ENCODE measurements at regions not wholly inside any gene's neighbourhood (a gene's known extent, or its start where the extent isn't known, plus 50 kb on each side); places are given as distances from the start of the nearest gene placed in this dataset.

- TF ChIP-seq YY1 (IDR thresholded peaks at IDR 0.05; ENCODE audit: low read depth) (no peak), TCF12 (IDR thresholded peaks at IDR 0.05; ENCODE audit: low read depth) (no peak), EGR1 (IDR thresholded peaks at IDR 0.05) (no peak), TAF1 (IDR thresholded peaks at IDR 0.05; ENCODE audit: low read depth) (no peak), TEAD4 (IDR thresholded peaks at IDR 0.05) (no peak), CEBPB (IDR thresholded peaks at IDR 0.05) (no peak), EP300 (IDR thresholded peaks at IDR 0.05; ENCODE audit: borderline replicate concordance) (no peak), RAD21 (IDR thresholded peaks at IDR 0.05; ENCODE audit: low read depth) (no peak), NFIC (IDR thresholded peaks at IDR 0.05) (no peak), ZBTB7A (IDR thresholded peaks at IDR 0.05; ENCODE audit: low read depth) (no peak), FOXM1 (IDR thresholded peaks at IDR 0.05; ENCODE audit: borderline replicate concordance, low read depth) (no peak), CREB1 (IDR thresholded peaks at IDR 0.05; ENCODE audit: low read depth) (no peak)
- TF ChIP-seq, protein P1, sequence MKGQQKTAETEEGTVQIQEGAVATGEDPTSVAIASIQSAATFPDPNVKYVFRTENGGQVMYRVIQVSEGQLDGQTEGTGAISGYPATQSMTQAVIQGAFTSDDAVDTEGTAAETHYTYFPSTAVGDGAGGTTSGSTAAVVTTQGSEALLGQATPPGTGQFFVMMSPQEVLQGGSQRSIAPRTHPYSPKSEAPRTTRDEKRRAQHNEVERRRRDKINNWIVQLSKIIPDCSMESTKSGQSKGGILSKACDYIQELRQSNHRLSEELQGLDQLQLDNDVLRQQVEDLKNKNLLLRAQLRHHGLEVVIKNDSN (IDR thresholded peaks at IDR 0.05), result no peak
- TF ChIP-seq, protein P2, sequence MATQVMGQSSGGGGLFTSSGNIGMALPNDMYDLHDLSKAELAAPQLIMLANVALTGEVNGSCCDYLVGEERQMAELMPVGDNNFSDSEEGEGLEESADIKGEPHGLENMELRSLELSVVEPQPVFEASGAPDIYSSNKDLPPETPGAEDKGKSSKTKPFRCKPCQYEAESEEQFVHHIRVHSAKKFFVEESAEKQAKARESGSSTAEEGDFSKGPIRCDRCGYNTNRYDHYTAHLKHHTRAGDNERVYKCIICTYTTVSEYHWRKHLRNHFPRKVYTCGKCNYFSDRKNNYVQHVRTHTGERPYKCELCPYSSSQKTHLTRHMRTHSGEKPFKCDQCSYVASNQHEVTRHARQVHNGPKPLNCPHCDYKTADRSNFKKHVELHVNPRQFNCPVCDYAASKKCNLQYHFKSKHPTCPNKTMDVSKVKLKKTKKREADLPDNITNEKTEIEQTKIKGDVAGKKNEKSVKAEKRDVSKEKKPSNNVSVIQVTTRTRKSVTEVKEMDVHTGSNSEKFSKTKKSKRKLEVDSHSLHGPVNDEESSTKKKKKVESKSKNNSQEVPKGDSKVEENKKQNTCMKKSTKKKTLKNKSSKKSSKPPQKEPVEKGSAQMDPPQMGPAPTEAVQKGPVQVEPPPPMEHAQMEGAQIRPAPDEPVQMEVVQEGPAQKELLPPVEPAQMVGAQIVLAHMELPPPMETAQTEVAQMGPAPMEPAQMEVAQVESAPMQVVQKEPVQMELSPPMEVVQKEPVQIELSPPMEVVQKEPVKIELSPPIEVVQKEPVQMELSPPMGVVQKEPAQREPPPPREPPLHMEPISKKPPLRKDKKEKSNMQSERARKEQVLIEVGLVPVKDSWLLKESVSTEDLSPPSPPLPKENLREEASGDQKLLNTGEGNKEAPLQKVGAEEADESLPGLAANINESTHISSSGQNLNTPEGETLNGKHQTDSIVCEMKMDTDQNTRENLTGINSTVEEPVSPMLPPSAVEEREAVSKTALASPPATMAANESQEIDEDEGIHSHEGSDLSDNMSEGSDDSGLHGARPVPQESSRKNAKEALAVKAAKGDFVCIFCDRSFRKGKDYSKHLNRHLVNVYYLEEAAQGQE (IDR thresholded peaks at IDR 0.05; ENCODE audit: low read depth), result no peak
- TF ChIP-seq, protein P3, sequence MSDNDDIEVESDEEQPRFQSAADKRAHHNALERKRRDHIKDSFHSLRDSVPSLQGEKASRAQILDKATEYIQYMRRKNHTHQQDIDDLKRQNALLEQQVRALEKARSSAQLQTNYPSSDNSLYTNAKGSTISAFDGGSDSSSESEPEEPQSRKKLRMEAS (IDR thresholded peaks at IDR 0.05), result no peak
Observed at GRCh38 chr20:41670631-41671030, 52.5 kb upstream of the CHD6 start.

DNA sequence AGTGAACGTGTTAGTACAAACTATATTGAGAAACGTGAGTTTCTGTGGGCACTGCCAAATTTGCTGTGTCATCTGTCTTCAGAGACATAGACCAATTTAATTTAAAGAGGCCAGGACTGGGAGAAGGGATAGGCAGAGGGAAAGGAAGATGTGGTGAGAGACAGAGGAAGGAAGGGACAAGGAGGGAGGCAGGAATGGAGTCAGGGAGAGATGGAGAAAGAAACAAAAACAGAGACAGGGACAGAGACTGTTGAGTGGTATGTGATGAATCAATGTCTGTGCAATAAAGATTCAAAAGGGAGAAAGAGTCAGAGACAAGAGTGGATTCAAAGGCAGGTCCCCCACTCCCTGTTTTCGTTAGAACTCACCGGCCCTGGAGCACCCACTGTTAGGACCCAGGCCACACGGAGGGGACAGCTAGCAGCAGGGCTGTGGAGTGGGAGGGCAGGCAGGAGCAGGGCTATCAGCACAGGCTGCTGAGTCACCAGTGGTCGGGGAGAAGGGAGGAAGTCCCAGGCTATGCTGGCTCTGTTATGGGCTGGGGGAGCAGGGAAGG lies 51.6 kb upstream of the CHD6 start:
- no peak for TF ChIP-seq TCF12 (IDR thresholded peaks at IDR 0.05; ENCODE audit: low read depth)
- TF ChIP-seq, protein P3 (IDR thresholded peaks at IDR 0.05), result no peak

- TF ChIP-seq, protein P3 (IDR thresholded peaks at IDR 0.05), result no peak
- TF ChIP-seq TAF1 (IDR thresholded peaks at IDR 0.05; ENCODE audit: low read depth) (no peak), CEBPB (IDR thresholded peaks at IDR 0.05) (no peak), CREB1 (IDR thresholded peaks at IDR 0.05; ENCODE audit: low read depth) (no peak)
- TF ChIP-seq, protein P1 (IDR thresholded peaks at IDR 0.05), result 0 out of 2 replicates have a peak, but pooled peaks have one; percentile 40
Observed at GRCh38 chr20:41668057-41668749, 50.0 kb upstream of the CHD6 start.
